Activated gamma-delta T cell treated with Interleukin-2 at 50 U/mL for 16 hours (primary cell): ENCODE measurements at regions not wholly inside any gene's neighbourhood (a gene's known extent, or its start where the extent isn't known, plus 50 kb on each side); places are given as distances from the start of the nearest gene placed in this dataset.
"Not testable (repeated sequence)": the region's sequence is repeated elsewhere in the genome, so short reads cannot be mapped to it uniquely, and the experiment has no call there.

Source experiments
- DNase-seq: peaks from one replicate; pipeline ENCODE4 v3.0.0-alpha.2; 2020

GRCh38 chr6:15922510-15923250, 206.2 kb upstream of the MYLIP start:
- no peak for DNase-seq

- DNase-seq = no peak
Observed at GRCh38 chr6:15921243-15921642, 207.6 kb upstream of the MYLIP start.

- DNase-seq = no peak
Observed at GRCh38 chr6:15916581-15916980, 212.3 kb upstream of the MYLIP start.

- DNase-seq = no peak
Observed at GRCh38 chr6:15915508-15916178, 213.2 kb upstream of the MYLIP start.

- DNase-seq = no peak
Observed at GRCh38 chr6:15914553-15914952, 214.3 kb upstream of the MYLIP start.

- no peak for DNase-seq
Observed at GRCh38 chr6:15913573-15913972, 215.3 kb upstream of the MYLIP start.

- no peak for DNase-seq
Observed at GRCh38 chr6:15912505-15913400, 216.1 kb upstream of the MYLIP start.

- no peak for DNase-seq
Observed at GRCh38 chr6:15911753-15912504, 217.0 kb upstream of the MYLIP start.

- no peak for DNase-seq
Observed at GRCh38 chr6:15909290-15910070, 219.4 kb upstream of the MYLIP start.

- no peak for DNase-seq
Observed at GRCh38 chr6:15908871-15909270, 220.0 kb upstream of the MYLIP start.

GRCh38 chr6:15907914-15908518, 220.9 kb upstream of the MYLIP start:
- no peak for DNase-seq

- DNase-seq = not testable (repeated sequence)
Observed at GRCh38 chr6:15907220-15907913, 221.5 kb upstream of the MYLIP start.

- DNase-seq = no peak
Observed at GRCh38 chr6:15906420-15907016, 222.4 kb upstream of the MYLIP start.

- no peak for DNase-seq
Observed at GRCh38 chr6:15905488-15906419, 223.1 kb upstream of the MYLIP start.

- DNase-seq = no peak
Observed at GRCh38 chr6:15904651-15905376, 224.1 kb upstream of the MYLIP start.

GRCh38 chr6:15901141-15902115, 227.5 kb upstream of the MYLIP start:
- no peak for DNase-seq

- no peak for DNase-seq
Observed at GRCh38 chr6:15898693-15899092, 230.2 kb upstream of the MYLIP start.
